ENCODE measurements at regions not wholly inside any gene's neighbourhood (a gene's known extent, or its start where the extent isn't known, plus 50 kb on each side); places are given as distances from the start of the nearest gene placed in this dataset.

- Mint-ChIP-seq H3K4me1 (no peaks in the 10 kb centered on the region), H3K36me3 (no peaks in the 10 kb centered on the region), H3K27ac (no peak overlapping the region), H3K9me3 (peaks cover 16% of the 10 kb centered on the region), H3K4me3 (no peak overlapping the region)
- ATAC-seq (no peak), DNase-seq (ENCODE audit: low spot score in 2 of 2) (no peak)
These were observed 415.5 kb upstream of the SORCS1 start for GRCh38 chr10:107579970-107580369.

- ATAC-seq = no peak
- DNase-seq (ENCODE audit: low spot score in 2 of 2) = no peak
- Mint-ChIP-seq H3K27ac (no peak overlapping the region), H3K4me3 (no peak overlapping the region), H3K9me3 (peaks cover 18% of the 10 kb centered on the region), H3K36me3 (no peaks in the 10 kb centered on the region), H3K4me1 (no peaks in the 10 kb centered on the region)
These were observed 412.7 kb upstream of the SORCS1 start for GRCh38 chr10:107577221-107577620.

GRCh38 chr10:107576746-107577145 lies 412.2 kb upstream of the SORCS1 start:
- no peak overlapping the region for H3K27ac Mint-ChIP-seq
- no peaks in the 10 kb centered on the region for H3K36me3 Mint-ChIP-seq
- DNase-seq (ENCODE audit: low spot score in 2 of 2) = no peak
- H3K9me3 Mint-ChIP-seq = peaks cover 18% of the 10 kb centered on the region
- no peak for ATAC-seq
- H3K4me3 Mint-ChIP-seq = no peak overlapping the region
- H3K4me1 Mint-ChIP-seq = no peaks in the 10 kb centered on the region

DNA sequence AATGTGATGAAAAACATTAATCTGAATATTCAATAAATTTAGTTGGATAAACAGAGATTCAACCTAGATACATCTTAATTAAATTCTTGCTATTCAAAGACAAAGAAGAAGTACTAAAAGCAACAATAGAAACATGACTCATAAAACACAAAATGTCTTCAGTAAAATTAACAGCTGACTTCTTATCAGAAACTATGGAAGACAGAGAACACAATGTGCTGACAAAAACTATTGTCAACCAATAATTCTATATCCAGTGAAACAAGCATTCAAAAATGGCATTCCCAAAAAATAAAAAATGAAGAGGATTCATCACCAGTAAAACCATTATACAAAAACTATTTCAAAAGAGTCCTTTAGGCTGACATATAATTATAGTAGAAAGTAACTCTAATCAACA lies 400.5 kb upstream of the SORCS1 start:
- no peak overlapping the region for H3K4me3 Mint-ChIP-seq
- DNase-seq (ENCODE audit: low spot score in 2 of 2) (no peak), ATAC-seq (no peak)
- H3K4me1 Mint-ChIP-seq = no peaks in the 10 kb centered on the region
- no peak overlapping the region for H3K27ac Mint-ChIP-seq
- H3K9me3 Mint-ChIP-seq = peaks cover 25% of the 10 kb centered on the region
- no peaks in the 10 kb centered on the region for H3K36me3 Mint-ChIP-seq

DNA sequence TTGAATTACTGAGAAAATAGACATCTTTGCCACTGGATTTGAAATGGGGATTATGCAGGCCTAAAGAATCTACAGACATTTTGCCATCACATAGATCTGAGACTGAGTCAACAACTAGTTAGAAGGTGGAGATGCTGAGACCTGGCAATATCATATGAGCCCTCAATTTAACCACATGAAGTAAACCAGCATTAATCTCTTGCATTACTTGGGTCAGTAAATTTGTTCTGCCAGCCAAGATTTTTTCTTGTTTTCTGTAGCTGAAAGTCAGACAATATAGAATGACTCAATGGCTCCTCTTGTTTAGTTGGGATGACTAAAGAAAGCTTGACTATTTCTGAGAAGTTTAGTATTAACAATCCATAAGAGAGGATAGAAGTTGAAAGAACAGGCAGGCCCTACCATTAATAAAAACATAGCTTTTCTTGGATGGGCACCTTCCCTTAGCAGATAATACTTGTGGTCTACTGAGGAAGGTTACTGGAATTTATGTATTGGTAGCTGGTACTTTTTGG lies 396.7 kb upstream of the SORCS1 start:
- H3K4me3 Mint-ChIP-seq = no peak overlapping the region
- no peaks in the 10 kb centered on the region for H3K4me1 Mint-ChIP-seq
- no peak for DNase-seq (ENCODE audit: low spot score in 2 of 2)
- peaks cover 20% of the 10 kb centered on the region for H3K9me3 Mint-ChIP-seq
- H3K36me3 Mint-ChIP-seq = no peaks in the 10 kb centered on the region
- no peak for ATAC-seq
- no peak overlapping the region for H3K27ac Mint-ChIP-seq

DNA sequence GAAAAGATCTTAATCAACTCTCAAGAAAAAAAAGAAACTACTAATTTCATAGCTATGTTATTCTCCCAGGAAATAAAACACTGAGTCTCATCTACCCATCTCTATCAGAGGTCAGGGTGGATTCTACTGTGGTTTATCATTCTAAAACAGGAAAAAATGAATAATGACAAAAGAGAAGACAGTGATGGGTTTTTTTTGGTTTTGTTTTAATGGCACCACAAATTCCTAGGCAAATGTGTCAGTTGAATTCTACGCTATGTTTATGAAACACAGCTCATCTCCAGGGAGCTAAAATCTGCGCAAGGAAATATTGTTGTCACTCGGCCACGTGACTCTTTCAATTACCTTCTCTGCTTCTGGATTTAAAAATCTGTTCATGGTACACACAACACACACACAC lies 393.4 kb upstream of the SORCS1 start:
- DNase-seq (ENCODE audit: low spot score in 2 of 2) = no peak

GRCh38 chr10:107554333-107554732 lies 389.8 kb upstream of the SORCS1 start:
- Mint-ChIP-seq H3K4me1 (no peaks in the 10 kb centered on the region), H3K36me3 (no peaks in the 10 kb centered on the region), H3K9me3 (peaks cover 16% of the 10 kb centered on the region), H3K27ac (no peak overlapping the region), H3K4me3 (no peak overlapping the region)
- DNase-seq (ENCODE audit: low spot score in 2 of 2) = no peak
- ATAC-seq = no peak

More for the DNA sequence above, 393.4 kb upstream of the SORCS1 start:
- Mint-ChIP-seq H3K4me1 (no peaks in the 10 kb centered on the region), H3K4me3 (no peak overlapping the region), H3K9me3 (peaks cover 23% of the 10 kb centered on the region), H3K36me3 (no peaks in the 10 kb centered on the region), H3K27ac (no peak overlapping the region)
- ATAC-seq = no peak

GRCh38 chr10:107553470-107553869 lies 389.0 kb upstream of the SORCS1 start:
- peaks cover 13% of the 10 kb centered on the region for H3K9me3 Mint-ChIP-seq
- no peaks in the 10 kb centered on the region for H3K4me1 Mint-ChIP-seq
- DNase-seq (ENCODE audit: low spot score in 2 of 2) (no peak), ATAC-seq (no peak)
- no peak overlapping the region for H3K4me3 Mint-ChIP-seq
- H3K27ac Mint-ChIP-seq = no peak overlapping the region
- no peaks in the 10 kb centered on the region for H3K36me3 Mint-ChIP-seq

GRCh38 chr10:107552963-107553362 lies 388.5 kb upstream of the SORCS1 start:
- no peak for DNase-seq (ENCODE audit: low spot score in 2 of 2)
- Mint-ChIP-seq H3K9me3 (peaks cover 14% of the 10 kb centered on the region), H3K4me3 (no peak overlapping the region), H3K36me3 (no peaks in the 10 kb centered on the region), H3K27ac (no peak overlapping the region), H3K4me1 (no peaks in the 10 kb centered on the region)
- no peak for ATAC-seq

- Mint-ChIP-seq H3K4me3 (no peak overlapping the region), H3K9me3 (peaks cover 11% of the 10 kb centered on the region), H3K4me1 (no peaks in the 10 kb centered on the region), H3K36me3 (no peaks in the 10 kb centered on the region), H3K27ac (no peak overlapping the region)
- no peak for ATAC-seq
- no peak for DNase-seq (ENCODE audit: low spot score in 2 of 2)
These were observed 383.8 kb upstream of the SORCS1 start for GRCh38 chr10:107548301-107548700.

- Mint-ChIP-seq H3K9me3 (peaks cover 13% of the 10 kb centered on the region), H3K4me3 (no peak overlapping the region), H3K36me3 (no peaks in the 10 kb centered on the region), H3K4me1 (no peaks in the 10 kb centered on the region), H3K27ac (no peak overlapping the region)
- DNase-seq (ENCODE audit: low spot score in 2 of 2) (no peak), ATAC-seq (no peak)
These were observed 382.5 kb upstream of the SORCS1 start for GRCh38 chr10:107546986-107547385.

GRCh38 chr10:107546284-107546683 lies 381.8 kb upstream of the SORCS1 start:
- ATAC-seq (no peak), DNase-seq (ENCODE audit: low spot score in 2 of 2) (no peak)
- H3K4me3 Mint-ChIP-seq = no peak overlapping the region
- H3K27ac Mint-ChIP-seq = no peak overlapping the region
- H3K4me1 Mint-ChIP-seq = no peaks in the 10 kb centered on the region
- no peaks in the 10 kb centered on the region for H3K36me3 Mint-ChIP-seq
- H3K9me3 Mint-ChIP-seq = peaks cover 13% of the 10 kb centered on the region

- no peaks in the 10 kb centered on the region for H3K4me1 Mint-ChIP-seq
- no peaks in the 10 kb centered on the region for H3K36me3 Mint-ChIP-seq
- no peak overlapping the region for H3K4me3 Mint-ChIP-seq
- no peak overlapping the region for H3K27ac Mint-ChIP-seq
- DNase-seq (ENCODE audit: low spot score in 2 of 2) = no peak
- no peak for ATAC-seq
- H3K9me3 Mint-ChIP-seq = peaks cover 13% of the 10 kb centered on the region
These were observed 381.2 kb upstream of the SORCS1 start for GRCh38 chr10:107545717-107546116.

DNA sequence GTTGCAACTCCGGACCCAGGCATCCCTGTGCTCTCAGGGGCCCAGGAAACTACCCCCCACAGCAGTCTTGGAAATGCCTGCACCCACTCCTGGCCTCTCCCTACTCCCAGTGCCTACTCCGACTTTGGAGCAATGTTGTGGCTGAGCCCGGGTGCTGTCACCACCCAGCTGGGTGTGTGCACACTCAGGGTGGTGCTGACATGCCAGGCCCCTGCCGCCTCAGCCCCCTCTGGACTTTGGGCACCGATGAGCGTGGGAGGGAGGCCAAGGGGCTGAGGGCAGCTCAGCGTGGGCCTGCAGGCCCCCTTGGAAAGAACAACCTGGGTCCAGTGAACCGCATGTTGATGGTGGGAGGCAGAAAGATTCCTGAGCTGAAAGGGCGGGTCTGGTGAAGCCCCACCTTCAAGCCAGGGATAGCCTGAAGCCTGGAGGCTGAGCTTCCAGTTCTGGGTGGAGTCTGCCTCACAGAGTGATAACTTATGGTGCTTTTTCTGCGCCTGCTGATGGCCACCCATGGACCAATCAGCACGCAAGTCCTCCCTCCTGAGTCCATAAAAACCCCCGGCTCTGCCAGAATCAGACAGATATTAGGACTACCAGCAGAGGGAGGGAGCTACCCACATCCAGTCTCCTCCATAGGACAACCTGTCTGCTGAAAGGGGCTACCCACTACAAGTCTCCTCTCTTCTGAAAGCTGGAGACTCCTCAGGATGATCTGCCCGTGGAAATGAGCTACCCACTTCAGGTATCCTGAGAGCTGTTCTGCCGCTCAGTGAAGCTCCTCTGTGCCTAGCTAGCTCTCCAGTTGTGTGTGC lies 380.4 kb upstream of the SORCS1 start:
- peaks cover 13% of the 10 kb centered on the region for H3K9me3 Mint-ChIP-seq
- H3K36me3 Mint-ChIP-seq = no peaks in the 10 kb centered on the region
- H3K27ac Mint-ChIP-seq = no peak overlapping the region
- DNase-seq (ENCODE audit: low spot score in 2 of 2) (no peak), ATAC-seq (no peak)
- no peaks in the 10 kb centered on the region for H3K4me1 Mint-ChIP-seq
- no peak overlapping the region for H3K4me3 Mint-ChIP-seq

DNA sequence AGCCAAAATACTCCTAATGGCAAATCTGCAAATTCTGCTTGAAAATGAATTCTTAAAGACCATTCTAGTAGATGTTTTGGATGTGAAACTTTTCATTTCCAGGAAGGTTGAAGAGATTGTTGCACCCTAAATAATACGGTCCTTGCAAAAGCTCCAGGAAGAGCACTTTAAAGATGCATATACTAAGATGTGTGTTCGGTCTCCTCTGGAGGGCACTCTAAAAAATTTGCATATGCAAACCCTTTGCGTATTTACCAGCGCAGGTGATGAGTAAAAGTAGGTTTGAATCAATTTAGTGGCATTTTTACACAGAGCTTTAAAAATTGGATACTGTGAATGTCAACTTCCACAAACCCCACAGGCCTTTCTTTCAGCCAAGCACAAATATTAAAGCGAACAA lies 378.1 kb upstream of the SORCS1 start:
- H3K9me3 Mint-ChIP-seq = peaks cover 12% of the 10 kb centered on the region
- no peak overlapping the region for H3K27ac Mint-ChIP-seq
- DNase-seq (ENCODE audit: low spot score in 2 of 2) = no peak
- H3K4me1 Mint-ChIP-seq = no peaks in the 10 kb centered on the region
- no peak for ATAC-seq
- H3K36me3 Mint-ChIP-seq = no peaks in the 10 kb centered on the region
- no peak overlapping the region for H3K4me3 Mint-ChIP-seq

- Mint-ChIP-seq H3K36me3 (no peaks in the 10 kb centered on the region), H3K9me3 (peaks cover 16% of the 10 kb centered on the region), H3K4me1 (no peaks in the 10 kb centered on the region), H3K4me3 (no peak overlapping the region), H3K27ac (no peak overlapping the region)
- DNase-seq (ENCODE audit: low spot score in 2 of 2) (no peak), ATAC-seq (no peak)
These were observed 377.5 kb upstream of the SORCS1 start for GRCh38 chr10:107542016-107542415.

Data from stimulated activated effector memory CD8-positive, alpha-beta T cell treated with anti-CD3 and anti-CD28 coated beads, Interleukin-12 subunit alpha, Interleukin-12 subunit beta, amount 100 ng/mL, for 72 hours (primary cell).